ENCODE measurements at regions not wholly inside any gene's neighbourhood (a gene's known extent, or its start where the extent isn't known, plus 50 kb on each side); places are given as distances from the start of the nearest gene placed in this dataset.

- no peak overlapping the region for H3K4me3 ChIP-seq
- TF ChIP-seq EP300 (IDR thresholded peaks at IDR 0.05) (no peak), POLR2A (IDR thresholded peaks at IDR 0.05) (no peak), CTCF (IDR thresholded peaks at IDR 0.05) (no peak), POLR2AphosphoS5 (IDR thresholded peaks at IDR 0.05) (no peak)
- no peaks in the 10 kb centered on the region for H3K27me3 ChIP-seq
- H3K9me3 ChIP-seq, result no peaks in the 10 kb centered on the region
- no peaks in the 10 kb centered on the region for H3K4me1 ChIP-seq
- no peak overlapping the region for H3K27ac ChIP-seq
- H3K36me3 ChIP-seq, result no peaks in the 10 kb centered on the region
- no peak for DNase-seq (ENCODE audit: low spot score in 2 of 2)
These were observed 385.5 kb downstream of the SEMA3D start for GRCh38 chr7:84801396-84801795.

- no peak overlapping the region for H3K4me3 ChIP-seq
- DNase-seq (ENCODE audit: low spot score in 2 of 2), result no peak
- no peaks in the 10 kb centered on the region for H3K36me3 ChIP-seq
- whole genome bisulfite sequencing, result 84% methylated on average over 1 of the region's 1 CpG
- H3K9me3 ChIP-seq, result no peaks in the 10 kb centered on the region
- TF ChIP-seq POLR2A (IDR thresholded peaks at IDR 0.05), result no peak
- no peak for TF ChIP-seq CTCF (IDR thresholded peaks at IDR 0.05)
- no peak for TF ChIP-seq POLR2AphosphoS5 (IDR thresholded peaks at IDR 0.05)
- TF ChIP-seq EP300 (IDR thresholded peaks at IDR 0.05), result no peak
- no peaks in the 10 kb centered on the region for H3K4me1 ChIP-seq
- H3K27me3 ChIP-seq, result no peaks in the 10 kb centered on the region
- no peak overlapping the region for H3K27ac ChIP-seq
These were observed 386.0 kb downstream of the SEMA3D start for GRCh38 chr7:84800846-84801245.

GRCh38 chr7:84799106-84799505 is 387.8 kb downstream of the SEMA3D start:
- DNase-seq (ENCODE audit: low spot score in 2 of 2), result peak in 1 of 2 donors; percentile 56
- no peaks in the 10 kb centered on the region for H3K36me3 ChIP-seq
- H3K9me3 ChIP-seq, result no peaks in the 10 kb centered on the region
- H3K27ac ChIP-seq, result no peak overlapping the region
- H3K4me3 ChIP-seq, result no peak overlapping the region
- no peaks in the 10 kb centered on the region for H3K4me1 ChIP-seq
- TF ChIP-seq EP300 (IDR thresholded peaks at IDR 0.05), result no peak
- no peak for TF ChIP-seq POLR2A (IDR thresholded peaks at IDR 0.05)
- no peak for TF ChIP-seq CTCF (IDR thresholded peaks at IDR 0.05)
- TF ChIP-seq POLR2AphosphoS5 (IDR thresholded peaks at IDR 0.05), result no peak
- WGBS, result 52% methylated on average over 4 of the region's 4 CpGs
- no peaks in the 10 kb centered on the region for H3K27me3 ChIP-seq

GRCh38 chr7:84792231-84792893 is 394.5 kb downstream of the SEMA3D start:
- DNase-seq (ENCODE audit: low spot score in 2 of 2), result no peak
- WGBS, result 77% methylated on average over 8 of the region's 8 CpGs

GRCh38 chr7:84790882-84791281 is 396.0 kb downstream of the SEMA3D start:
- Histone ChIP-seq H3K27ac (no peak overlapping the region), H3K4me3 (no peak overlapping the region), H3K4me1 (no peaks in the 10 kb centered on the region), H3K36me3 (no peaks in the 10 kb centered on the region), H3K27me3 (no peaks in the 10 kb centered on the region), H3K9me3 (no peaks in the 10 kb centered on the region)
- DNase-seq (ENCODE audit: low spot score in 2 of 2), result no peak
- TF ChIP-seq EP300 (IDR thresholded peaks at IDR 0.05) (no peak), POLR2AphosphoS5 (IDR thresholded peaks at IDR 0.05) (no peak)
- 18% methylated on average over 2 of the region's 2 CpGs for WGBS

More at GRCh38 chr7:84792231-84792893, 394.5 kb downstream of the SEMA3D start:
- H3K9me3 ChIP-seq, result no peaks in the 10 kb centered on the region
- H3K4me3 ChIP-seq, result no peak overlapping the region
- H3K27ac ChIP-seq, result no peak overlapping the region
- H3K36me3 ChIP-seq, result no peaks in the 10 kb centered on the region
- TF ChIP-seq EP300 (IDR thresholded peaks at IDR 0.05) (no peak), POLR2AphosphoS5 (IDR thresholded peaks at IDR 0.05) (no peak), POLR2A (IDR thresholded peaks at IDR 0.05) (no peak), CTCF (IDR thresholded peaks at IDR 0.05) (no peak)
- H3K4me1 ChIP-seq, result no peaks in the 10 kb centered on the region
- no peaks in the 10 kb centered on the region for H3K27me3 ChIP-seq

- Histone ChIP-seq H3K36me3 (no peaks in the 10 kb centered on the region), H3K4me3 (no peak overlapping the region), H3K9me3 (no peaks in the 10 kb centered on the region), H3K27me3 (no peaks in the 10 kb centered on the region), H3K27ac (no peak overlapping the region), H3K4me1 (peaks cover 3% of the 10 kb centered on the region)
- TF ChIP-seq POLR2A (IDR thresholded peaks at IDR 0.05), result no peak
- no peak for TF ChIP-seq CTCF (IDR thresholded peaks at IDR 0.05)
- no peak for TF ChIP-seq EP300 (IDR thresholded peaks at IDR 0.05)
- no peak for TF ChIP-seq POLR2AphosphoS5 (IDR thresholded peaks at IDR 0.05)
- DNase-seq (ENCODE audit: low spot score in 2 of 2), result no peak
- WGBS, result 73% methylated on average over 2 of the region's 2 CpGs
These were observed 400.8 kb downstream of the SEMA3D start for GRCh38 chr7:84786073-84786472.
